ENCODE measurements at regions not wholly inside any gene's neighbourhood (a gene's known extent, or its start where the extent isn't known, plus 50 kb on each side); places are given as distances from the start of the nearest gene placed in this dataset.
"Not testable (repeated sequence)": the region's sequence is repeated elsewhere in the genome, so short reads cannot be mapped to it uniquely, and the experiment has no call there.

DNA sequence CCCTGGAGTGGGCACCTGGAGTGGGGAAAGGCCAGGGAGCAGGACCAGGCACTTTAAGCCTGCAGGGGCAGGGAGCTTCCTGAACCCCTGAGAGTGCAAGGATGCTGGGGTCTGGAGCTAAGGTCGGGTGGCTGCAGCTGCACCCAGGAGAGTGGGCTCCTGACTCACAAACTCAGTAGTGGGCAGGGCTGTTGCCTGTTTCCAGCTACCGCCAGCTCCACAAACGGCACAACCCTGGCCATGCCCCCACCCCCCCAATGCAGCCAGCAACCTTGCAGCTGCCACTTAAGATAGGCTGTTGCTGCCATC, 688.8 kb downstream of the NYAP2 start:
- no peak overlapping the region for H3K4me3 Mint-ChIP-seq (ENCODE audit: unreplicated experiment)
- TF ChIP-seq, protein P1, sequence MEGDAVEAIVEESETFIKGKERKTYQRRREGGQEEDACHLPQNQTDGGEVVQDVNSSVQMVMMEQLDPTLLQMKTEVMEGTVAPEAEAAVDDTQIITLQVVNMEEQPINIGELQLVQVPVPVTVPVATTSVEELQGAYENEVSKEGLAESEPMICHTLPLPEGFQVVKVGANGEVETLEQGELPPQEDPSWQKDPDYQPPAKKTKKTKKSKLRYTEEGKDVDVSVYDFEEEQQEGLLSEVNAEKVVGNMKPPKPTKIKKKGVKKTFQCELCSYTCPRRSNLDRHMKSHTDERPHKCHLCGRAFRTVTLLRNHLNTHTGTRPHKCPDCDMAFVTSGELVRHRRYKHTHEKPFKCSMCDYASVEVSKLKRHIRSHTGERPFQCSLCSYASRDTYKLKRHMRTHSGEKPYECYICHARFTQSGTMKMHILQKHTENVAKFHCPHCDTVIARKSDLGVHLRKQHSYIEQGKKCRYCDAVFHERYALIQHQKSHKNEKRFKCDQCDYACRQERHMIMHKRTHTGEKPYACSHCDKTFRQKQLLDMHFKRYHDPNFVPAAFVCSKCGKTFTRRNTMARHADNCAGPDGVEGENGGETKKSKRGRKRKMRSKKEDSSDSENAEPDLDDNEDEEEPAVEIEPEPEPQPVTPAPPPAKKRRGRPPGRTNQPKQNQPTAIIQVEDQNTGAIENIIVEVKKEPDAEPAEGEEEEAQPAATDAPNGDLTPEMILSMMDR (IDR thresholded peaks at IDR 0.05; ENCODE audit: unreplicated experiment): no peak
- H3K4me1 Mint-ChIP-seq (ENCODE audit: unreplicated experiment): no peaks in the 10 kb centered on the region
- H3K27me3 Mint-ChIP-seq (ENCODE audit: unreplicated experiment): peaks cover 1% of the 10 kb centered on the region
- H3K9me3 Mint-ChIP-seq (ENCODE audit: unreplicated experiment): no peaks in the 10 kb centered on the region
- DNase-seq (ENCODE audit: low spot score): no peak
- H3K27ac Mint-ChIP-seq (ENCODE audit: unreplicated experiment): no peak overlapping the region
- H3K36me3 Mint-ChIP-seq (ENCODE audit: low read depth, unreplicated experiment): no peaks in the 10 kb centered on the region

DNA sequence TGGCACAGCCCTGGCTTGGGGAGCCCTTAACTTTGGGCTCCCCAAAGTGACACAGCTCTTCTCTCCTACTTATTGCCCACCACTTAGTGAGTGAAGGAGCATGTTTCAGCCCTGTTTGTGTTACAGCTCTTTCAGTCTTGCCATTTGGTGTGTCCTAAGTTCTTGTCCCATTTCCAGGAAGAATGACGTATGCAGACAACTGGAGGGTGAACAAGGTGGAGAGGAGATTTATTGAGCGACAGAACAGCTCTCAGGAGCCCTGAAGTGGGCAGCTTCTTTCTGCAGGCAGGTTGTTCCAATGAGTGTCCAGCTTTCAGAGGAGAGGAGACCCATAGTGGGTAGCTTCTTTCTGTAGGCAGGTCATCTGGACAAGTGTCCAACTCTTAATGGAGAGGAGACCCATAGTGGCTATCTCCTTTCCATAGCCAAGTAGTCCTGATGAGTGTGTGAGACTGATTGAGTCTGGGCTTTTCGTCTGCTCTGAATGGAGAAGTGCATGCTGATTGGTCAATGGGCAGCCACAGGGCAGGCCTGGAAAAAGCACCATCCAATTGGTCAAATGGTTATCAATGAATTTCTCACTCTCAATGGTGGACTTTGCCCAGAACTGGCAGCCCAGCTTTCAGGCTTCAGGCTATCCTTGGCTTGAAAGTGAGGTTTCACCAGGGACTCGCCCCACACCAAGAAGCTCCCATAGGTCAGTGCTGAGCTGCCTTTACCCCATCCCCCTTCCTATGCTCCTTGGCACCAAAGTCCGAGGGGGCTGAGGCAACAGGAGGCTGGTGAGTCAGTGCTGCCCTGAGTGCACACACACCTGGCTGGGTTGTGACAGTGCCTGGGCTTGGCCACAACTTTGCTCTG, 688.2 kb downstream of the NYAP2 start:
- TF ChIP-seq, protein P1 (IDR thresholded peaks at IDR 0.05; ENCODE audit: unreplicated experiment): no peak
- Mint-ChIP-seq H3K9me3 (ENCODE audit: unreplicated experiment) (no peaks in the 10 kb centered on the region), H3K4me1 (ENCODE audit: unreplicated experiment) (no peaks in the 10 kb centered on the region), H3K27me3 (ENCODE audit: unreplicated experiment) (peaks cover 1% of the 10 kb centered on the region), H3K36me3 (ENCODE audit: low read depth, unreplicated experiment) (no peaks in the 10 kb centered on the region), H3K27ac (ENCODE audit: unreplicated experiment) (no peak overlapping the region), H3K4me3 (ENCODE audit: unreplicated experiment) (no peak overlapping the region)
- DNase-seq (ENCODE audit: low spot score): no peak

DNA sequence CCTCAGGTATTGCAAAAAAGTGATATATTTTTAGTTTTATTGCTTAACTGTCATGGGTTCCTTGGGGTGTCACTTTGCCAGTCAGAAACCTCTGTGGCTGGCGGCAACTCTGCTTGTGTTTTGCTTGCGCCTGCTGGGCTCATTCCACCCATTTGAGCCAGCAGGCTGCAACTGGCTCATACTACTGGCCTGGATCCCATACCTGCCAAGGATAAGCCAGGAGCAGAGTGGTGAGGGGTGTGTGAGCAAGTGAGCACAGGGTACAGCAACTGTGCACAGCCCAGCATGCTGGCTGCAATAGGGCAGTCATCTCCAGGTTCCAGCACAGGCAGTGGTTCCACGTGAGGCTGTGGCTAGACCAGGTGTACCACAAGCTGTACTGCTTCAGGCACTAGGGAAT, 687.5 kb downstream of the NYAP2 start:
- TF ChIP-seq, protein P1 (IDR thresholded peaks at IDR 0.05; ENCODE audit: unreplicated experiment): no peak
- Mint-ChIP-seq H3K27ac (ENCODE audit: unreplicated experiment) (no peak overlapping the region), H3K9me3 (ENCODE audit: unreplicated experiment) (no peaks in the 10 kb centered on the region), H3K4me3 (ENCODE audit: unreplicated experiment) (no peak overlapping the region), H3K36me3 (ENCODE audit: low read depth, unreplicated experiment) (no peaks in the 10 kb centered on the region), H3K27me3 (ENCODE audit: unreplicated experiment) (peaks cover 1% of the 10 kb centered on the region), H3K4me1 (ENCODE audit: unreplicated experiment) (no peaks in the 10 kb centered on the region)
- no peak for DNase-seq (ENCODE audit: low spot score)

DNA sequence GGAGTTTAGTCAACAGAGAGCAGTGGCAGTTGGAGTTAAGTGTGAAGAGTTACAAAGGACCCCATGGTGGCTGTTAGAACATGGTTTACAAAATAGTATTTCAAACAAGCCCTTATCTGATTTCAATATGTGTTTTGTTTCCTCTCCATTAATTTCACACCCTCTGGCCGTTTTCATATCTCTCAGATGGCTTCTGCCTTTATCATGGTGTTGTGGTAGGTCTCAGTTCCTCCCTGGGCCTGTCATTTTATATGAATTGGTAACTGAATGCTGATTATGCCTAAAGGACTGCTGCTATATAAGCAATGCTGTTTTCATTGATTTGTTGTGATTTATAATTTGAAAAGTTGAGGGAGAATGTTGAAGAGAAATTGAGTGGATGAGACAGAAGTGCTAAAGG, 686.7 kb downstream of the NYAP2 start:
- TF ChIP-seq, protein P1 (IDR thresholded peaks at IDR 0.05; ENCODE audit: unreplicated experiment): no peak
- Mint-ChIP-seq H3K27me3 (ENCODE audit: unreplicated experiment) (peaks cover under 1% of the 10 kb centered on the region), H3K27ac (ENCODE audit: unreplicated experiment) (no peak overlapping the region), H3K9me3 (ENCODE audit: unreplicated experiment) (no peaks in the 10 kb centered on the region), H3K4me3 (ENCODE audit: unreplicated experiment) (no peak overlapping the region), H3K4me1 (ENCODE audit: unreplicated experiment) (no peaks in the 10 kb centered on the region), H3K36me3 (ENCODE audit: low read depth, unreplicated experiment) (no peaks in the 10 kb centered on the region)
- no peak for DNase-seq (ENCODE audit: low spot score)

DNA sequence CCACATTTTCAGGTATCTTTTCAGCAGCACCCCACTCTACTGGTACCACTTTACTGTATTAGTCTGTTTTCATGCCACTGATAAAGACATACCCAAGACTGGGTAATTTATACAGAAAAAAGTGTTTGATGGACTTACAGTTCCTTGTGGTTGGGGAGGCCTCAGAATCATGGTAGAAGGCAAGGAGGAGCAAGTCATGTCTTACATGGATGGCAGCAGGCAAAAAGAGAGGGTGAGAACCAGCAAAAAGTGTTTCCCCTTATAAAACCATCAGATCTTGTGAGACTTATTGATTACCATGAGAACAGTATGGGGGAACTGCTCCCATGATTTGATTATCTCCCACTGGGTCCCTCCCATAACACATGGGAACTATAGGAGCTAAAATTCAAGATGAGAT, 685.9 kb downstream of the NYAP2 start:
- H3K27me3 Mint-ChIP-seq (ENCODE audit: unreplicated experiment); H3K27ac Mint-ChIP-seq (ENCODE audit: unreplicated experiment); H3K4me1 Mint-ChIP-seq (ENCODE audit: unreplicated experiment); H3K9me3 Mint-ChIP-seq (ENCODE audit: unreplicated experiment); DNase-seq (ENCODE audit: low spot score); H3K4me3 Mint-ChIP-seq (ENCODE audit: unreplicated experiment); H3K36me3 Mint-ChIP-seq (ENCODE audit: low read depth, unreplicated experiment): not testable (repeated sequence)

Measured in endothelial cell (in vitro differentiated cells).